Suprapubic skin (tissue), 3 donors: ENCODE measurements at regions not wholly inside any gene's neighbourhood (a gene's known extent, or its start where the extent isn't known, plus 50 kb on each side); places are given as distances from the start of the nearest gene placed in this dataset.

Experiments
- CTCF ChIP-seq, 2 donors: fragments of 200-600 bp in 1 of 2; fragments of 450-650 bp in 1 of 2; sonication (generic) in 1 of 2; IDR thresholded peaks; one replicate each; pipeline ENCODE4 v1.5.1; 2016 to 2019; ENCODE audit warnings: antibody characterized with exemption in 2 of 2, mild to moderate bottlenecking in 1 of 2, moderate library complexity in 1 of 2
- POLR2A ChIP-seq, 2 donors: fragments of 450-650 bp; IDR thresholded peaks; one replicate each; pipeline ENCODE4 v1.6.1; 2017; ENCODE audit warnings: antibody characterized with exemption in 2 of 2, mild to moderate bottlenecking in 2 of 2, moderate library complexity in 2 of 2

GRCh38 chr10:133032976-133033741, 54.6 kb upstream of the ADGRA1 start:
- no peak for TF ChIP-seq CTCF (IDR thresholded peaks at IDR 0.05)
- TF ChIP-seq POLR2A (IDR thresholded peaks at IDR 0.05), result no peak
